Activated T-helper 17 cell treated with anti-CD3 and anti-CD28 coated beads, Interleukin-2, amount 50 U/mL, for 72 hours (primary cell): ENCODE measurements at regions not wholly inside any gene's neighbourhood (a gene's known extent, or its start where the extent isn't known, plus 50 kb on each side); places are given as distances from the start of the nearest gene placed in this dataset.
A peak's percentile ranks its signal among the peaks of the same experiment; 100 is the strongest.
"Not testable (repeated sequence)": the region's sequence is repeated elsewhere in the genome, so short reads cannot be mapped to it uniquely, and the experiment has no call there.

Experiments
- ATAC-seq: fragments of 150-1000 bp; cut with Tn5 transposase; replicated peaks from 2 replicates; pipeline ENCODE4 v1.10.0; 2021; ENCODE audit warnings: mild to moderate bottlenecking, moderate library complexity
- H3K27ac Mint-ChIP-seq: one replicate; pipeline ENCODE4 v1.8.0; 2022; ENCODE audit warnings: mixed read lengths
- H3K27me3 Mint-ChIP-seq: one replicate; pipeline ENCODE4 v1.8.0; 2022; ENCODE audit warnings: mixed read lengths
- H3K36me3 Mint-ChIP-seq: one replicate; pipeline ENCODE4 v1.8.0; 2022; ENCODE audit warnings: low read depth, mild to moderate bottlenecking, mixed read lengths
- H3K4me1 Mint-ChIP-seq: one replicate; pipeline ENCODE4 v1.8.0; 2022; ENCODE audit warnings: mixed read lengths
- H3K4me3 Mint-ChIP-seq: one replicate; pipeline ENCODE4 v1.8.0; 2022; ENCODE audit warnings: mild to moderate bottlenecking, mixed read lengths
- H3K9me3 Mint-ChIP-seq: one replicate; pipeline ENCODE4 v1.8.0; 2022; ENCODE audit warnings: mixed read lengths

DNA sequence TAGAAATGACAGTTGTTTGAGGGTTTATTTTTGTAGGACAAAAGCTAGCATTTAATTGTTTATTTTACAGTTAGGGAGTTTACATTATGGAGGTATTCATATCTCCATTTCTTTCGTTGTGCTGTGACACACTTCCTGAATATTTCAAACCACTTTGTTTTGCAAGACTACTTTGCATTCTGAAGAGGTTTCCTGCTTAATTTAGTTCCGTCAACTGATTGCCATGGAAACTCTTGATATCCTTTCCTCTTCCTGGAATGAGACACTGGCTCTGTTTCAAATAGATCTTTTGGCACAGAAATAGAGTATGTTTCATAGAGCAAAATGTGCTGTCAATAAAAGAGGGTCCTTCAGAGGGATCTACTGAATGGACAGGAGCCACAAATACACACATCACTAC lies 159.5 kb upstream of the AGR3 start:
- no peaks in the 10 kb centered on the region for H3K36me3 Mint-ChIP-seq
- H3K27ac Mint-ChIP-seq = peak overlapping the region; percentile 76
- ATAC-seq = peak; percentile 66
- no peaks in the 10 kb centered on the region for H3K27me3 Mint-ChIP-seq
- no peaks in the 10 kb centered on the region for H3K9me3 Mint-ChIP-seq
- peaks cover 28% of the 10 kb centered on the region for H3K4me1 Mint-ChIP-seq
- H3K4me3 Mint-ChIP-seq = peak overlapping the region; percentile 53

DNA sequence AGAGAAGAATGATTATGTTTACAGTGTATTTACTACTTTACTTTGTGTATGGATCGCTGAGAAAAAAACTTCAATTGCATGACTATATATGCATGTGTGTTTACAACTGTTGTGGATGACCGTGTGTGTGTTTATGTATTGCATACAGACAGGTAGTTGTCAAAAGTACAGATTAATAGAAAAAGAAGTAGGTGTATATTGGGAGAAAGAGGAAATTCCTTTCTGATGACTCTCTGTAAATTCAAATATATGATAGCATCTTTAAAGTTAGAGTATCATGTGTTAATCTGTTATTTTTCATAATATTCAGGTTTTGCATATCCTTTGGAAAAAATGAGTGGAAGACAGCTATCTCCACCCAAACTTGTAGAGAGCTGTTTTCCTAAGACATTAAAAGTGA lies 160.4 kb upstream of the AGR3 start:
- no peak for ATAC-seq
- Mint-ChIP-seq H3K4me3 (peak overlapping the region; percentile 59), H3K4me1 (peaks cover 28% of the 10 kb centered on the region)

DNA sequence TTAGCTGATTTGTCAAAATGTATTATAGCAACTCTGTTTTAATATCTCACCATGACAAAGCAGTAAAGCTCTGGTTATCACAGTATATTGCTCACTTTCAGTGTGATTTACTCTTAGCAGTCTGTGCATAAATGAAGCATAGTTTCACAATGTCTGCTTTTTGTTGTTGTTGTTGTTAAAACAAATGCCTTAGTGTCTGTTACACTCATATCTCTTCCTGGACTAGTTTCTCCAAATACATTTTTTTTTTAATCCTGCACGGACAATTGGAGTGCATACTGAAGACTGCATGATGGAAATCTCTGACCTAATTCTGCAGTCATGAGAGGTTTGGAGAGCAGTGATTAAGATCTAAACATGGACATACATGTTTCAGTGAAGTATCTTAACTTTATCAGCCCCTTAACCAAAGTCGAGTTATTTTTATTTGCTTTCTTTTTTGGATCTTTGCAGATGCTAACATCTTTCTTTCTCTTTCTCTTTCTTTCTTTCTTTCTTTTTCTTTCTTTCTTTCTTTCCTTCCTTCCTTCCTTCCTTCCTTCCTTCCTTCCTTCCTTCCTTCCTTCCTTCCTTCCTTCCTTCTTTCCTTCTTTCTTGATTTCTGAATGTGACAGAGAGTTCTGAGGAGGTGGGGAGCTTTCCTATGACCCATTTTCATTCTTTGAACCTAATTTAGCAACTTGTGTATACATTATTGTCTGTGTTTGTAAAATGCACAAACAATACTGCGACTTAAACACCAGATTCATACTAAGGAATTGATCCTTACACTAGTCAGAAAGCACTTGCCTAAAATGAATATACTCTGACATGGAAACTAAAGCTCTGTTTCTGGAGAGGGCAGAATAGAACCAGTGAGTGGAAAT lies 161.5 kb upstream of the AGR3 start:
- H3K4me3 Mint-ChIP-seq = peak overlapping the region; percentile 59

More for the DNA sequence above, 160.4 kb upstream of the AGR3 start:
- Mint-ChIP-seq H3K27ac (no peak overlapping the region), H3K27me3 (no peaks in the 10 kb centered on the region), H3K9me3 (no peaks in the 10 kb centered on the region), H3K36me3 (no peaks in the 10 kb centered on the region)

DNA sequence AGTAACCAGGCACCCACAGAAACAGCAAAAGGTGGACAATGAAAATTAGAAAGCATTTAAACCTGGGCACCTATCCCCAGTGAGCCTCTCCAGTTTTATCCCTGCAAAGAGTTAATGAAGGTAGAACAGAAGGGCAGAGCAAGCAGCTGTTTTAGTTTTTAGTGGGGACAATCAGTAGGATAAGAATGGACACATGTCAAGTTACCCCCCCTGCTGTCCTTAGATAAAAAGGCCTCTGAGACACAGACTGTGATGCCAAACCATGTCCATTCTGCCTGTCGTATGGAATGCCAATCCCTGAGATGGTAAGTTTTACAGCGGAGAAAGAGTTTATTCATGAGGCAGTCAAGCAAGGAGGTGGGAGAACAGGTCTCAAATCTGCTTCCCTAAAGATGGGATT lies 162.6 kb upstream of the AGR3 start:
- H3K36me3 Mint-ChIP-seq = no peaks in the 10 kb centered on the region
- no peak for ATAC-seq
- H3K9me3 Mint-ChIP-seq = no peaks in the 10 kb centered on the region
- no peaks in the 10 kb centered on the region for H3K27me3 Mint-ChIP-seq
- peaks cover 28% of the 10 kb centered on the region for H3K4me1 Mint-ChIP-seq
- H3K4me3 Mint-ChIP-seq = peak overlapping the region; percentile 59
- H3K27ac Mint-ChIP-seq = peak overlapping the region; percentile 76

More for the DNA sequence above, 161.5 kb upstream of the AGR3 start:
- peak; percentile 77 for ATAC-seq
- Mint-ChIP-seq H3K27me3 (no peaks in the 10 kb centered on the region), H3K4me1 (peaks cover 28% of the 10 kb centered on the region), H3K36me3 (no peaks in the 10 kb centered on the region), H3K9me3 (no peaks in the 10 kb centered on the region), H3K27ac (peak overlapping the region; percentile 76)

DNA sequence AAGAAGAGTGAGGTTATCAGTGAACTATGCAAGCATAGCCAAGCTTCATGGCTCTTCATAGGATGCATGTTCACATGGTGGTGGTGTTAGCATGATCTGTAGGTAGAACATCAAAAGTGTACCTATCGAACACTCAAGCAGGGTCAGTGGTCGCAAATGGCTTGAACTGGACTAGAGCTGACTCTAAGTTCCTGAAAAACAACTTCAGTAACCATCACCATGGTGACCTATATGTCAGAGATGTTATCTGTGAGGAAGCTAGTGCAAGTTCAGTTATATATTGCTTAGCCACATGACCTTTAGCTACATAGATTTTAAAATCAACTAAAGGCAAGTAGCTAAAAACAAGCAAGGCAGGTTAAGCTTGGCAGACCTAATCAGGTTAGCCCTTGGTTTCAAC lies 163.1 kb upstream of the AGR3 start:
- Mint-ChIP-seq H3K36me3 (no peaks in the 10 kb centered on the region), H3K4me3 (no peak overlapping the region), H3K27me3 (no peaks in the 10 kb centered on the region), H3K4me1 (peaks cover 28% of the 10 kb centered on the region), H3K27ac (no peak overlapping the region), H3K9me3 (no peaks in the 10 kb centered on the region)
- ATAC-seq = peak; percentile 22

DNA sequence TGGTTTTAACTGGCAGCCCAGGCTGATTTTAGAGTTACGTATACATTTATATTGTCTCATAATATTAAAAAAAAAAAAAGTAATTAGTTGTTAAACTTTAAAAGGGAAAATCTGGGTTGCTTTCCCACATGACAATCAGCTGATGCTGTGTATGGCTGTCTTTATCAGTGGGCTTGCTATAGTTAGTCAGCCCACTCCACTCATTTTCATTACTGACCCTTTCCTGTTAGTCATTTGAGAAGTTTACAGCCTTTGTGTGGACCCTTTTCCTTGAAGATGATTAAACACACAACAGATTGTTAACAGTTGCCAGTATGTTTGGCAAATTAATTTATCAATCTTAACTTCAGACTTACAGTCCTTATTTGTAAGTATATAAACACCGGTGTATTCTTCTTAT lies 164.5 kb upstream of the AGR3 start:
- Mint-ChIP-seq H3K4me1 (peaks cover 23% of the 10 kb centered on the region), H3K4me3 (no peak overlapping the region), H3K27me3 (no peaks in the 10 kb centered on the region), H3K27ac (no peak overlapping the region), H3K9me3 (no peaks in the 10 kb centered on the region), H3K36me3 (no peaks in the 10 kb centered on the region)
- no peak for ATAC-seq

DNA sequence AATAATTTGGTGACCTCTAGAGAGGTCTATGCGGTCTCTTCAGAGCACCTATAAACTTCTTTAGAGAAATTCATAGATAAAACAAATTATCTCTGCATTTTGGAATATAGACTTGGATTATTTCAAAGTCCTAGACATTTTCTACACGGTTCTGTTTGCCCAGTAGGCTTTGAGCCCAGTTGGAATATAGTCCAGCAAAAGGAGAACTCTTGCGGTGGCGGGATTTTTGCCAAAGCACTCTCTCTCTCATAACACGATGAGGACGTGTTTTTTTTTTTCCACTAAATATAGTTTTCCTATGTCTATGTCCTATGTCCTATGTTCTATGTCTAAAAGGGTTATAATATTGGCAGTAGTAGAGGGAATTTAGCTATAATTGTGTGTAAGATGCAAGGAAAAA lies 164.9 kb upstream of the AGR3 start:
- Mint-ChIP-seq H3K27me3 (no peaks in the 10 kb centered on the region), H3K36me3 (no peaks in the 10 kb centered on the region), H3K27ac (no peak overlapping the region), H3K4me1 (peaks cover 19% of the 10 kb centered on the region), H3K9me3 (no peaks in the 10 kb centered on the region), H3K4me3 (no peak overlapping the region)
- ATAC-seq = no peak

DNA sequence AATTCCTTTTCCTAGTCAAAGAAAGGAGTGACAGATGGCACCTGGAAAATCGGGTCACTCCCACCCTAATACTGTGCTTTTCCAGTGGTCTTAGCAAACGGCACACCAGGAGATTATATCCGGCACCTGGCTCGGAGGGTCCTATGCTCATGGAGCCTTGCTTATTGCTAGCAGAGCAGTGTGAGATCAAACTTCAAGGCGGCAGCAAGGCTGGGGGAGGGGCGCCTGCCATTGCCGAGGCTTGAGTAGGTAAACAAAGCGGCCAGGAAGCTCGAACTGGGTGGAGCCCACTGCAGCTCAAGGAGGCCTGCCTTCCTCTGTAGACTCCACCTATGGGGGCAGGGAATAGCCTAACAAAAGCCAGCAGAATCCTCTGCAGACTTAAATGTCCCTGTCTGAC lies 171.4 kb upstream of the AGR3 start:
- not testable (repeated sequence) for H3K9me3 Mint-ChIP-seq, H3K4me1 Mint-ChIP-seq, H3K27ac Mint-ChIP-seq, ATAC-seq, H3K27me3 Mint-ChIP-seq, H3K36me3 Mint-ChIP-seq, H3K4me3 Mint-ChIP-seq

DNA sequence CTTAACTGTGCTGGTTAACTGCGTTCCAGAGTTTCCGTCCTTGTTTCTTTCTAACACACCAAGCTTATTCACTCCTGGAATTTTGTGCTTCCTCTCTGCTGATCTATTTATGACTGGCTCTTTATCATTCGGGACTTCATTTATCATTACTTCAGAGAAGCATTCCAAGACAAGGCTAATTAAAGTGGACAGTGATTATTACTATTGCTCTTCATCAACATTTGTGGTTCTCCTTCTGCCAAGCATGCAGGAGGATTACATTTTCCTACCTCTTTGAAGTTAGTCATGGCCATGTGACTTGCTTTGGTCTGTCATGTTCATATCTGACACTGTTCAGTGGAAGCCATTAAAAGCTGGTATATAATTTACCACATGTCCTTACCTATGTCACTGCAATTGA lies 172.4 kb upstream of the AGR3 start:
- Mint-ChIP-seq H3K4me1 (peaks cover 6% of the 10 kb centered on the region), H3K27me3 (no peaks in the 10 kb centered on the region), H3K36me3 (no peaks in the 10 kb centered on the region), H3K9me3 (peaks cover 5% of the 10 kb centered on the region), H3K27ac (no peak overlapping the region), H3K4me3 (no peak overlapping the region)
- ATAC-seq = no peak

DNA sequence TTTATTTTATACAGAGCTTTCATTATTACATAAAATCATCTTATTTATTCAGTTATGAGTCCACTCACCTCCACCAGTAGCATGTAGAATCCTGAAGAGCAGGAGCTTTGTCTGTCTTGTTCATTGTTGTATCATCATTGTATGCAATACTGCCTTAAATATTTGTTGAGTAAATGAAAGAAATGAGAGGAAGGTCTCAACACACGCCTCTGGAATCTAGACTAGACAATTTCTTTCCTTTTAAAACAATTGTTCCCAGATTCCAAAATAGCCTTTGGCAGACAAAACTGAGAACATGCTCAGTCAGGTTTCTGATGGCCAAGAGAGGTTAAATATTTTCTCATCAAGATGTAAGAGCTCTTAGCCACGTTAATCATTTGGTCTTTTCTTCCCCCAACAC lies 173.1 kb upstream of the AGR3 start:
- peaks cover 5% of the 10 kb centered on the region for H3K9me3 Mint-ChIP-seq
- H3K27me3 Mint-ChIP-seq = no peaks in the 10 kb centered on the region
- H3K36me3 Mint-ChIP-seq = no peaks in the 10 kb centered on the region
- no peak for ATAC-seq
- H3K4me3 Mint-ChIP-seq = no peak overlapping the region
- H3K4me1 Mint-ChIP-seq = peaks cover 6% of the 10 kb centered on the region
- no peak overlapping the region for H3K27ac Mint-ChIP-seq

DNA sequence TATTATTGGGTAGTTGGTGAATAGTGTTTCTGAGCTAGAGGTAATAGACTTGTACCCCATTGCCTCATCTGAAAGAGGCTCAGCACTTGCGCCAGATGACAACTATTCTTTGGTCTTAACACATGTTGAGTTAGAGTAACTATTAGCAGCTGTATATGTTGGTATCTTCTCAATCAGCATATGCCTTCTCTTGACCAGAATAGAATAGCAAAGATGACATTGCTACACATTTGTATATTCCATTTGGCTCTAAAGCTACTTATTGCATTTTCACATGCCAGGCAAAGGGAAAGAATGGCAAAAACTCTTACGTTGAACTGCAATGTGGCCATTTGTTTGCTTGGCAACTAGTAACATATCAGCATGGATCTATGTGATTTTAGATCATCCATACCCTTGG lies 173.8 kb upstream of the AGR3 start:
- H3K9me3 Mint-ChIP-seq = peaks cover 5% of the 10 kb centered on the region
- H3K27me3 Mint-ChIP-seq = no peaks in the 10 kb centered on the region
- ATAC-seq = no peak
- no peak overlapping the region for H3K4me3 Mint-ChIP-seq
- H3K36me3 Mint-ChIP-seq = no peaks in the 10 kb centered on the region
- no peak overlapping the region for H3K27ac Mint-ChIP-seq
- H3K4me1 Mint-ChIP-seq = peaks cover 6% of the 10 kb centered on the region

DNA sequence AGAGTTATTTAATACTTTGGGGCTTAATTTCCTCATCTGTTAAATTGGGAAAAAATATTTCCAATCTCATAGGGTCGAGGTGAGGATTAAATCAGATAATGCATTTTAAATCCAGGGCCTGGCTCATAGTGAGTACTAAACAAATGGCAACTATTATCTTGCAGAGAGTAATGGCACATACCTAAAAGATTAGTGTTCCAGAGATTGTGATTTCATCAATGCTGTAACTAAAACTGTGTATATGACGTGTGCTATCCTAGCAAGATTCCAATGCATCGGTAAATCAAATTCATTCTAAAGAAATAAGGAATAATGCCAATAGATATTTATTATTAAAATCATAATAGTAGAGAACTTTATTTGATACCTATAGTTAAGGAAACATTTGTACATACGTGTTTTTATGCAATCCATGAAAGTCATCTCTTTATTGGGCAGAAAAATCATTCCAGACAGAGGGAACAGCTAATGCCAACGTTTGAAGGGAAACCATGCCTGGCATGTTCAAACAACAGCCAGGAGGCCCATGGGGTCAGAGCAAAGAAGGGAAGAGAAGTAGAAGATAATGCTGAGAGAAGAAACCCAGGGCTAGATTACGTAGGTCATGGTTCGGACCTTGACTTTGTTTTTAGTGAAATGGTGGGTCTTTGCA lies 174.8 kb upstream of the AGR3 start:
- H3K27me3 Mint-ChIP-seq = no peaks in the 10 kb centered on the region
- H3K4me1 Mint-ChIP-seq = peaks cover 6% of the 10 kb centered on the region
- no peak overlapping the region for H3K27ac Mint-ChIP-seq
- no peak overlapping the region for H3K4me3 Mint-ChIP-seq
- no peak for ATAC-seq
- no peaks in the 10 kb centered on the region for H3K36me3 Mint-ChIP-seq
- peaks cover 5% of the 10 kb centered on the region for H3K9me3 Mint-ChIP-seq

DNA sequence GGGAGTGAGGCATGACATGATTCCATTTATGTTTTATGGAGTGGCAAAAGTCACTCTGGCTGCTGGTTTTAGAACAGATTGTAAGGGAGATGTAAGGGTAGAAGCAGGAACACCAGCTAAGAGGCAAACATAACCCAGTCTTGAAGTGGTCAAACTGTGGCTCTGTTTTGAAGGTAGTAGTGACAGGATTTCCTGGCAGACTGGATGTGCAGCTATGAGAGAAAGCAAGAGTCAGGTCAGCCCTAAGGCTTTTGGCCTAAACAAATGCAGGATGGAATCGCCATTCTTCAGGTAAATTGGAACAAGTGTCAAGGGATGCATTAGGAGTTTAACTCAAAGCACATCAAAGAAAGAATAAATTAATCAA lies 175.3 kb upstream of the AGR3 start:
- Mint-ChIP-seq H3K4me3 (no peak overlapping the region), H3K9me3 (peaks cover 5% of the 10 kb centered on the region), H3K27ac (no peak overlapping the region), H3K36me3 (no peaks in the 10 kb centered on the region), H3K27me3 (no peaks in the 10 kb centered on the region), H3K4me1 (peaks cover 6% of the 10 kb centered on the region)
- no peak for ATAC-seq

DNA sequence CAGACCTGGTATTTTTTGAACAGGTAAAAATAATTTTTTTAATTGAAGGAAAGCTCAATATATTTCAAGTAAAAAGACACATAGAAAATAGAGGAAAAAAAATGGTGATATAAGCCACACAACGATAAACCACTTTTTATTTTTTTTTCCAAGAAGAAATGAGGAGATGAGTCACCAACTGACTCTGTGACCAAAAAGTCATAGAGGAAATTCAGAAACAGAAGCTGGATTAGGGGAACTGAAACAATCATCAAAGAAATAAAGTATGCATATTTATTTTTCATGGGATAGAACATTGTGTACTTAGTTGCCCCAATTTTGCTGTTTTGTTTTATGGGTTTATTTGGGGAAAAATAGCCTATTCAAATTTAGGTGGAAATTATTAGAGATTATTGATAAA lies 176.8 kb upstream of the AGR3 start:
- no peak for ATAC-seq

DNA sequence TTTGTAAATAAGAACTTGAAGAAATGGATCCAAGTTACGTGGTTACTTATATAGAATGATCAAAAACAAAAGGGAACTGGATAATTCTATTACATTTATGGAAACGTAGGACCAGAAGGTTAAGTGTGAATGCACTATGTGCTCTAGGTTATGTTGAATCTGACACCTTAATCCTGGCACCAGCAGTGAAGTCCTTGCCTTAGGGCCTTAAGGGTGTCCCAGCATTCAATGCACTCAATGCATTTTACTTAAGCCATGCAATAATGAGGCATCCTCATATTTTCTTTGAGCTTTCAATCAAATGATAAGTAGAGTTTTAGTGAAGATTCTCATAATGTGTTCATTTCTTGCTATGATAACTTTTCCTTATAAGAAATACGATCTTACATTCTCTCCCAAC lies 178.3 kb upstream of the AGR3 start:
- Mint-ChIP-seq H3K27me3 (no peaks in the 10 kb centered on the region), H3K4me1 (no peaks in the 10 kb centered on the region)
- ATAC-seq = no peak

More for the DNA sequence above, 176.8 kb upstream of the AGR3 start:
- no peaks in the 10 kb centered on the region for H3K27me3 Mint-ChIP-seq
- H3K27ac Mint-ChIP-seq = no peak overlapping the region
- H3K9me3 Mint-ChIP-seq = peaks cover 5% of the 10 kb centered on the region
- H3K4me3 Mint-ChIP-seq = no peak overlapping the region
- H3K36me3 Mint-ChIP-seq = no peaks in the 10 kb centered on the region
- H3K4me1 Mint-ChIP-seq = peaks cover 6% of the 10 kb centered on the region

More for the DNA sequence above, 178.3 kb upstream of the AGR3 start:
- no peaks in the 10 kb centered on the region for H3K9me3 Mint-ChIP-seq
- no peak overlapping the region for H3K27ac Mint-ChIP-seq
- no peaks in the 10 kb centered on the region for H3K36me3 Mint-ChIP-seq
- no peak overlapping the region for H3K4me3 Mint-ChIP-seq
